NCI-H2196 treated with DMSO at 0.1 percent for 48 hours (cell line): ENCODE measurements at regions not wholly inside any gene's neighbourhood (a gene's known extent, or its start where the extent isn't known, plus 50 kb on each side); places are given as distances from the start of the nearest gene placed in this dataset.
"Not testable (repeated sequence)": the region's sequence is repeated elsewhere in the genome, so short reads cannot be mapped to it uniquely, and the experiment has no call there.

ENCODE experiments used
- DNase-seq: peaks from one replicate; lab custom pipeline; 2025; ENCODE audit not compliant: unreplicated experiment; lab: John Stamatoyannopoulos, UW

- no peak for DNase-seq
Measured at GRCh38 chr3:40745381-40746106, 220.8 kb downstream of the ZNF621 start.

DNA sequence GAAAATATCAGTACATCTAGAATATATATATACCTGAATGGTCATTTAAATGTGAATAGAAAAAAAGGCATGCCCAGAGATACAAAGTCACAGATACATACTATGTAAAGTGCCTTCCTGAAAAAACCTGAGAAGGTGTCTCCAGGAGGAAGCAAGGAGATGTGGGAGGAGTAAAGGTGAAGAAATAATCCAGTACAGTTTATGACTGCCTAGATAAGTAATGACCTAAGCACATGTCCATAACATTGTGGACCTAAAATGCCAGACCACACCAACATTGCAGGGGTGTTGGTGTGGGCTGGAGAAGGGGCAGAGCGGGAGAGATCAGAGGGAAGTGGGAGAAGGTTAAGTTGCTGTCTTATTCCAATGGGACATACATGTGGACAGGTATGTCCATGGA is 226.9 kb downstream of the ZNF621 start:
- no peak for DNase-seq

GRCh38 chr3:40752492-40752891 is 227.7 kb downstream of the ZNF621 start:
- DNase-seq, result no peak

- no peak for DNase-seq
Measured at GRCh38 chr3:40753291-40753770, 228.6 kb downstream of the ZNF621 start.

DNA sequence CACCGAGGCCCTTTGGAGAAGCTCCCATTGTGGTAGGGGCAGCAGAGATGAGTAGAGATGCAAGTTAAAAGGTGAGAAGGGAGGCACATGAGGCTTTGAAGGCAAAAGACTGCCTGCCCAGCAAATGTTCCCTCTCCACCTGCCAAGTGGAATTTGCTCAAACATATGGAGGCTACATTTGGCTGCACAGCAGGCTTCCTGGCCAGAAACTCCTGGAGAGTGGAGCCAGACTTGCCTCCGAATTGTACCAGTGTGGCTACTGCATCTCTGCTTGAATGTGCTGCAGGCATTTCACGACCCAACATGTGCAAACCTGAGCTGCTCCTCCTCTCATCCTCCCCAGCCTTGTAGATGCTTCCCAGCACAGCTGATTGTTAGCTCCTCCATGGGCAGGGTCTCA is 229.2 kb downstream of the ZNF621 start:
- DNase-seq, result no peak

GRCh38 chr3:40754994-40755393 is 230.2 kb downstream of the ZNF621 start:
- DNase-seq, result no peak

DNA sequence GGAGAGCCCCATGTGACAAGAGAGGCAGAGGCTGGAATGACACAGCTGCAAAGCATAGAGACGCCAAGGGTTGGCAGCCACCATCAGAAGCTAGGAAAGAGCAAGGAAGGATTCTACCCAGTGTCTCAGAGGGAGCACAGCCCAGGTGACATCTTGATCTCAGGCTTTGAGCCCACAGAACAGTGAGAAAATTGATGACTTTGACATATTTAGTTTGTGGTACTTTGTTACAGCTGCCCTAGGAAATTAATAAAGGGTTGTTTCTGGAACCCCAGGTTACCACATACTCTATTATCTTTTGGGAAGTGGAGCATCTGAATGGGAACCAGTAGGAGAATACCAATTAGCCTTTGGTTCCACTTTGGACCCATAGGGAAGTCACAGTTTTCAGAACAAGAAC is 231.7 kb downstream of the ZNF621 start:
- DNase-seq, result no peak

GRCh38 chr3:40762771-40763170 is 238.0 kb downstream of the ZNF621 start:
- DNase-seq, result not testable (repeated sequence)

DNA sequence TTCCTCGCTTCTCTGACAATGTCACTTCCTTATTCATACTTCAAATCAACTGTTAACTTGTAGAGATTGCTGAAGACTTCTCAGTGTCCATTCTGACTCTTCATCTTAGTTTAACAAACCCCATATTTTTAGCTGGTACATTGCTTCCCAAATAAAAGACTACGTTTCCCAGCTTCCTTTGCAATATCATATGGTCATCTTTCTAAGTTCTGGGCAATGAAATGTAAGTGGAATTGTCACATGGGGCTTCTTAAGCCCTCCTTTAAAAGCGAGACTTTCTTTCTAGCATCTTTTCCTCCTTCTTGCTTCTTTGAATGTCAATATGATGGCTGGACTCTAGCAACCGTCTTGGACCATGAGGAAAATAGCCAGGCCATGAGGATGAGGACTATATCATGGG is 239.0 kb downstream of the ZNF621 start:
- no peak for DNase-seq

DNA sequence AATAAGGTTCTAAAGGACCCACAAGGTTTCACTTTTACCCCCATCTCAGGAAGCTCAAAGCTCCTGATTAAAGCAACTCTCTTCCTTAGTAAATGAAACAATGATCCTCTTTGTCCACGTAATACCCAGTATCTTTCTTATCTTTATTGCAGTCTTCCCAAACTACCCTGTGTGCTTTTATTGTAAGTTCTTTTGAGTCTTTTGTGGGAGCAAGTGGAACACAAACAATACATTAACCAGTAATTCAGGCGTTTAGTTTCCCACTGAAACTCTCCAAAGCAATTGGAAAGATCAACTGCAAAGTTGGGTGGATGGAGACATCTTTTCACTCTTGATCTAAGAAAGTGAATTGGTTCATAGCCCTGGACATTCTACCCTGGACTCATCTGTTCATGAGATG is 240.0 kb downstream of the ZNF621 start:
- no peak for DNase-seq

DNA sequence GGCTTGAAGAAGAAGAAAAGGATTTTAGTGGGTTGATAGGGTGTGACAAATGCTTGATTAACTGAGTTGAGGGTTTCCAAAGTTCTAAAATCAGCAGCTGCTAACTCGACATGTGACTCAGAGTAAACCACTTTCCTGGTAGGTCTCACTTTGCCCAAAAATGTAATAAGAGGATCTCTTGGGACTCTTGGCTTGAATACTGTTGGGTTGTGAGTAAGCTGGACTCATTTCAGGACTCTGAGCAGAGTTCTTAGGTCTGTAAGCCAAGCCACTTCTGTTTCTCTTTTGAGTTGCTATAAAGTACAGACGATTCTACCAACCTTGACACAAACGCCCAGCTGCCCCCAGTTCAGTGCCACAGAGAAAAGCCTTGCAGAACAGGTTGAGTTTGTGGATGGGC is 241.1 kb downstream of the ZNF621 start:
- no peak for DNase-seq

DNA sequence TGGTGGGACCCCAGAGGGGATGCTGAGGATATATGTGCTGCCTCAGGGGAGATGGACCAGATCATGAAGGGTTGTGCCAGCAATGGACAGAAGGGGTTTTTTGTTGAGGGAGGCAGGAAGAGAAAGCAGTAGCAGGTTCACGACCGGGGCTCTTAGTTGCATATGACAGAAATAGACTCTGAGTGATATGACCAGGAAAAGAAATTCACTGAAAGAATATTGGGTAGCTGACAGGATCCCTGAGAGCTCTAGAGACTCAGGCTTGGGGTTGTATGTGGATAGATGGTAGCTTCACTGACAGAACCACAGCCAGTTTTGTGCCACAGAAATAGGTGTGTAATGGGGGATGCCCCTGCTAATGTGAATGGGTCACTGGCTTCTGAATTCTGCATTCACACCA is 241.6 kb downstream of the ZNF621 start:
- DNase-seq, result no peak

DNA sequence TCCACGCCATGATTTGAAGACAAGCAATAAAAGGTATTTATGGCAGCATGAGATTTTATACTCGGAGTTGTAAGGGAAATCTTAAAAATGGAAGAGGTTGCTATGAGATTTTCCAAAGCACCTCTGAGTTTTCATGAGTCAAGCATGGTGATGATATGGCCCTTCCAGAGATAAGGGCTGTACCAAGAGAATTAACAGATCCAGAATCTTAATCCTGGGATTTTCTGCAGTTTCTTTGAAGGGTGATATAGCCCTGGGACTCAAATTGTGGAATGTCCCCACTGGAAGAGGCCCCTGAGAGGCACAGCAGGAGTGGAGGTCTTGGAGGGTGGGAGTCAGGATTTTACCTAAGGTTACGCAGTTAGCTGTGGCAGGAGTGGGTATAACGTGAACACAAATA is 243.3 kb downstream of the ZNF621 start:
- DNase-seq, result no peak

DNA sequence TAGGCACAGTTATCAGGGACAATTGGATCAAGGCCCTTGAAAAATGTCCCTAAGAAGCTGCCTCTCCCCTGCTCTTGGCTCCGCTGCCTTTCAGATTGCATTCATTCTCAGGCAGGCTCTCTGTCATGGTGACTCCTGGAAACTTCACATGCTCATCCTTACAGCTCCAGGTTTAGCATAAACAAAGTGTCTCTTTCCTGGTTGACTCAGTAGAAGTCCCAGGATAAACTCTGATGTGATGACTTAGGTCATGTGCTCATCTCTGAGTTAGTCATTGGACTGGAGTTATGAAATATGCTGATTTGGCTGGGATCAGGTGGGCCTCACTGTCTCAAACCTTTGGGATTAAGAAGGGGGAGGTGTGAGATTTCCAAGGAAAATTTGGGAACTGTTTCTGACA is 243.8 kb downstream of the ZNF621 start:
- no peak for DNase-seq

DNA sequence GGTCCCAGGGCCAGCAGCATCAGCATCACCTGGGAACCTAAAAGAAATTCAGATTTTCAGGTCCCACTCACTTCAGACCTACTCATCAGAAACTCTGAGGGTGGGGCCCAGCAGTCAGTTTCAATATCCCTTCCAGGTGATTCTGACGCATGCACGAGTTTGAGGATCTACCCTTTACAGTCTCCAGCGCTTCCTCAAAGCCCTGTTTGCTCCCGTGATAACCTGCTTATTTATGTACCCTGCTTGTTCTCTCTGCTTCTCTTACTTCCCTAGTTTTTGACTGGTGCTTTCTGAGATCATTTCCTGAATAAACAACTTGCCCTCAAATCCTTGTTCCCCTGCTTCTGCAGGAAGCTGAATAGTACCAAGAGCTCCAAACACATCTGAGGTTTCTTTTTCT is 245.3 kb downstream of the ZNF621 start:
- DNase-seq, result no peak

DNA sequence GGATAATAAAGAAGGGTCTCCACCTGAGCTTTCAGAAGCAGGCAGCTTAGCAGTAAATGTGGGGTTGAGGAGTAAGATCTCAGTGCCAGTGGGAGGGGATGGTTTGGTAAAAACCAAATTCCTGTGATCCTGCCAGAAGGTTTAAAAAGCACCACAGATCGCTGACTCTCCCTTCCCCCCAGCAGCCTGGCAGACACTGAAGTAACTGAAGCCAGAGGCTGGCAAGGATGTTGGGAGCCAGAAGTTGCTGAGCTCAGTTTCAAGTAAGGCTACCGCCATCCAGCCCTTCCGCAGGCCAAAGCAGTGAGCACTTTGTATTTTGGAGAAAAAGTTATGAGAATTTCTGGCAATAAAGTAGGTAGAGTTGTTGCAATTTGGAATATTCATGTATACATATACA is 246.4 kb downstream of the ZNF621 start:
- DNase-seq, result no peak

DNA sequence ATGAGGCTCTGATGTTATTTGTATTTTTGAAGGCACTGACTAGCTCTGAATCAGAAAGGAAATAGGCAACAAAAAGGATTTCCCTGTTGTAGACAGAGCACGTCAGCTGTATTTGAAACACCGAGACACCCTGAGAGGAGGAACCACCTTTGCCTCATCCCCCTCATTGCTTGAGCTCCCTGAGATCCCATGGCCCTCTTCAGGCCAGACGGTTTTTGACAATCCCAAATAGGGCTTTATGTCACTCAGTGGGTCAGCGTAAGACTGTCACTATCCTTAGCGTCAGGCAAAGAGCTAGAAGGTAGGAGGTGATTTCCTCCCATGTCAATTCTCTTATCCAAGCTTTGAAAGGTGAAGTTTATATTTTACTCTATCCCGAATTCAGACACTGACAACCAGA is 254.3 kb downstream of the ZNF621 start:
- DNase-seq, result no peak

- DNase-seq, result peak; percentile 44
Measured at GRCh38 chr3:40780291-40780924, 255.6 kb downstream of the ZNF621 start.

DNA sequence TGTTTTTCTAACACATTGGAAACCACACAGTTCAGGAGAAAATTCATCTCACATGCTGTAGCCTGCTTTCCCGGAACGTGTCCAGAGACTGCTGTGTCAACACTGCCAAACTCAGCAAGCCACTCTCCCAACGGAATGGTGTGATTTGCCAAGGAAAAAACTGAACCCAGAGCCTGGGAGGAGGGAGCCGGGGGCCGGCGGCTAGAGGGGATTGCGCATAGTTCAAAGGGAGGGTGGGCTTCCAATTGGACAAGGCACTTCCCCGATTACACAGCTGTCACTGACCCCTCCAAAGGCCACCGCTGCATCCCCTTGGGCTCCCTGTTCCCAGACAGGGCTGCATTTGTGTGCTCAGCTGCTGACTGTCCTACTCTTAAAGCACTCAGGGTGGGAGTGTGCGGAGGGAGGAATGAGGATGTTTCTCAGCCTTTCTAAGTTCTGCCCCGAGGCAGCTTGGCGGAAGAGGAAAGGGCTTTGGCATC is 256.2 kb downstream of the ZNF621 start:
- peak; percentile 21 for DNase-seq

- no peak for DNase-seq
Measured at GRCh38 chr3:40782111-40782721, 257.5 kb downstream of the ZNF621 start.

- no peak for DNase-seq
Measured at GRCh38 chr3:40790746-40791145, 266.0 kb downstream of the ZNF621 start.

GRCh38 chr3:40793730-40794129 is 269.0 kb downstream of the ZNF621 start:
- no peak for DNase-seq
